Dermis blood vessel endothelial cell (primary cell): ENCODE measurements at regions not wholly inside any gene's neighbourhood (a gene's known extent, or its start where the extent isn't known, plus 50 kb on each side); places are given as distances from the start of the nearest gene placed in this dataset.

Source experiments
- DNase-seq: peaks from one replicate; pipeline ENCODE4 v3.0.0; 2010

- no peak for DNase-seq
Measured at GRCh38 chr22:23000657-23001347, 69.5 kb upstream of the GNAZ start.

- DNase-seq: no peak
Measured at GRCh38 chr22:23001463-23001862, 68.9 kb upstream of the GNAZ start.

- DNase-seq: no peak
Measured at GRCh38 chr22:23002612-23003180, 67.6 kb upstream of the GNAZ start.

GRCh38 chr22:23007823-23008222 lies 62.5 kb upstream of the GNAZ start:
- DNase-seq: no peak

- no peak for DNase-seq
Measured at GRCh38 chr22:23008896-23009295, 61.4 kb upstream of the GNAZ start.
